Glomerular visceral epithelial cell (primary cell): ENCODE measurements at regions not wholly inside any gene's neighbourhood (a gene's known extent, or its start where the extent isn't known, plus 50 kb on each side); places are given as distances from the start of the nearest gene placed in this dataset.

Experiments used
- DNase-seq: peaks from one replicate; pipeline ENCODE4 v3.0.0-alpha.2; 2016; ENCODE audit errors: extremely low spot score

GRCh38 chr4:33579951-33580350 lies 2664.4 kb downstream of the ARAP2 start:
- DNase-seq = no peak

- DNase-seq = no peak
Measured at GRCh38 chr4:33592701-33593100, 2651.6 kb downstream of the ARAP2 start.

GRCh38 chr4:33606951-33607350 lies 2637.4 kb downstream of the ARAP2 start:
- DNase-seq = no peak

- no peak for DNase-seq
Measured at GRCh38 chr4:33616121-33616520, 2628.2 kb downstream of the ARAP2 start.

GRCh38 chr4:33625748-33626147 lies 2618.6 kb downstream of the ARAP2 start:
- DNase-seq = no peak

- no peak for DNase-seq
Measured at GRCh38 chr4:33626221-33626620, 2618.1 kb downstream of the ARAP2 start.

- no peak for DNase-seq
Measured at GRCh38 chr4:33628296-33628695, 2616.0 kb downstream of the ARAP2 start.

GRCh38 chr4:33649015-33649414 lies 2595.3 kb downstream of the ARAP2 start:
- DNase-seq = peak; percentile 26

DNA sequence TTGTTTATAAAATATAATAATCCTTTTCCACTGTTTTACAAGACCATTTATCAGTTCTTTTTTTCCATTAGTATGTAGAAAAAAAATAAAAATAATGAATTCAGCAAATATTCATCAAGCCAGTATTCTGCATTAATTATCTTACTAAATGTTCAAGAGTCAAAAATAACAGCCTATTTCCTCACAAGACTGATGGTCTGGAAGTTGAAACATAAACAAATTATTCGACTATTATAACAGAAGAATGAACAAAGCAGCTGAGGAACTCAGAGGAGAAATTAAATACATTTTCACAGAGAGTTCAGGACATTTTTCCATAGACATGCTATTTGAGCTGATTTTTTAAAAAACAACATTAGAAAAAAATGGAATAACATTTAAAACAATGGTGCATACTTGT lies 2594.8 kb downstream of the ARAP2 start:
- no peak for DNase-seq

DNA sequence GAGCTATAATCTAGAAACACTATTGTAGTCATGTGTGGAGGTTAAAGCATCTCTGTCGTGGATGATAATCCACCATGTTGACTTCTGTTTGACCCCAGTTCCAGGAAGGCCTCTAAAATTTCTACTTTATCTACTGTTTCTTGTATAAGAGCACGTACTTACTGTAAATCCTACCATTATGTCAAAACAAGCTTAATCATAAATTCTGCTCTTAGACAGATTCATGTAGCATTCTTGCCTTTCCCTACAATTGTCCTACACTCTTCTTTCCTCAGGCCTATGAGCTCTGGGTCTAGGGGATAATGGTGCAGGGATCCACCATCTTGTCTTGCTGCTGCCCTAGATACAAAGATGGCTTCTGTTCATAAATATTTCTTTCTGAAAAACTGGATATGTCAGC lies 2594.3 kb downstream of the ARAP2 start:
- no peak for DNase-seq

DNA sequence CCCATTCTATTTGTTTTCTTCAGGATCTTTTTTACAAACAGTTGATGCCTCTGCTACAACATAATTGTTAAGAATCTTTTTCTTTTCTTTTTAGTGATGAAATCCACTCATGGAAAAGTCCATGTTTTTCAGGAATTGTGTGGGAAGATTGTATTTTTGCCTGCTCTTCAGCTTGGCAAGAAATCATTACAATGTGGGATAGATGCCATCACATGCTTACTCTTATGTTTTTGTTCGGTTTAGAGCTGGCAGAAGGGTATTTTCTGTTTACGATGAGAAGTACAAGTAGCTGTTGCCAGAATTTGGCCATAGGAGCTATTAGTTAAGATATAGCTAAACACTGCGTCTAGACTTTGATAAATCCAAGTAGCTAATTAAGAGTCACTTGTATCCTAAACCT lies 2585.3 kb downstream of the ARAP2 start:
- DNase-seq = no peak

GRCh38 chr4:33661636-33662035 lies 2582.7 kb downstream of the ARAP2 start:
- DNase-seq = no peak

DNA sequence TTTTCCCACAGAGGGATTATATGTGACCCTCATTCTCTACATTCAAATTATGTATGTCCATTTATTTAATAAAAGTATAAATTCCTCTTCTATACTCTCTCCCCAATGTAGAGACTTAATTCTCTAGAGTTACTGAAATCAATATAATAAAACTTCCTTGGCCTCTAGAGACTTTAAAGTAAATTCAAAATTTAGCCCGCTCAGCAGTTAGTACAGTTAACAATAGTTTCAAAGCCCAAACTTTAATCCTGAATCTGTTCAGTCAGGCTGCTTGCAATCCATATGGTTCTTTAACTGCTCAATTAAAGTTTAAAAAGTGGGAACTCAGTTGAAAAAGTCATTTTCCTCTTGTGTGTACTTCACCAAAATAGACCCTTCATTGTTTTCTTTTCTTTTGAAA lies 2558.4 kb downstream of the ARAP2 start:
- DNase-seq = no peak

DNA sequence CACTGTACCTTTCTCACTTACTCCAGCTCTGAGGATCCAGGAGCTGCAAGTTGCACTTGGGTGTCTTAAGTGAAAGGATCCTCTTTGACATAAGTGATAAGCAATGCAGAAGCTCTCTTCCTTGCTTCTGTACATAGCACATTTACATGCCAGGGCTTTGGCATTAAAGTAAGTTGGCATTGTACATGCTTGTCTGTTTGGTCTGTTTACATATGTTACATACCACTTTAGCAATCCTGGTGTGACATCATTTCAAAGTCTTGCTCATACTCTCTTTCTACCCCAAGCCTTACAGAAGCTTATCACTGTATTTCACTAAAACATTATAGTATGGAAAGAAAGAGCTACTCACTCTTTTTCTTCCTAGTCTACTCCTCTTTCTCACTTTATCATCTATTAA lies 2548.3 kb downstream of the ARAP2 start:
- DNase-seq = no peak

DNA sequence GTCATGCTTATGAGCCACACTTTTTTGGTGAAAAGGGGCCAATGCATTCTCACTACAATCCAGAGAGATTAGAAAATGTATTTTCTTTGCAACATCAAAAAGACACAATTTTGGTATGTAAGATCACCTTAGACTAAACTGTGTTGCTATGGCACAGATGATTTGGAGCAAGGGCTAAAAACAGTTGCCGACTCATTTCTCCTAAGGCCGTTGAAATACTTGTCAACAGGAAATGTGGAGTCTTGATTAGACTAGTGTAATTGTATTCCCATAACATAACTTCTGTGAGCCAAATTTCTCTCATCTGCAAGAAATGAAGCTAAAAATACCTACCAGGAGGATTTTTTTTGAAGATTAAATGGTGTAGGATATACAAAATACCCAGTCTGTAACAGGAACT lies 2547.7 kb downstream of the ARAP2 start:
- no peak for DNase-seq

GRCh38 chr4:33709247-33709646 lies 2535.1 kb downstream of the ARAP2 start:
- peak; percentile 70 for DNase-seq

DNA sequence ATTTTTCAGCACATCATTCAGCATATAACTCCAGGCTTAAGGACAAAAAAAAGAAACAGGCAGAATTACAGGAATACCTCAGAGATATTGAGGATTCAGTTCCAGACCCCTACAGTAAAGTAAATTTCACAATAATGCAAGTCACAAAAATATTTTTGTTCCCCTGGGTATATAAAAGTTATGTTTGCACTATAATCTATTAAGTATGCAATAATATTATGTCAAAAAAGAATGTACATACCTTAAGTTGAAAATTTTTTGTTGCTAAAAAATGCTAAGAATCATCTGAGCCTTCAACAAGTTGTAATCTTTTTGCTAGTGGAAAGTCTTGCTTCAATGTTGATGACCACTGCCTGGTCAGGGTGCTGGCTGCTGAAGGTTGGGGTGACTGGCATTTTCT lies 2532.5 kb downstream of the ARAP2 start:
- DNase-seq = no peak

GRCh38 chr4:33714971-33715370 lies 2529.3 kb downstream of the ARAP2 start:
- no peak for DNase-seq

- DNase-seq = peak; percentile 73
Measured at GRCh38 chr4:33715841-33716395, 2528.4 kb downstream of the ARAP2 start.

GRCh38 chr4:33722254-33722653 lies 2522.1 kb downstream of the ARAP2 start:
- no peak for DNase-seq

DNA sequence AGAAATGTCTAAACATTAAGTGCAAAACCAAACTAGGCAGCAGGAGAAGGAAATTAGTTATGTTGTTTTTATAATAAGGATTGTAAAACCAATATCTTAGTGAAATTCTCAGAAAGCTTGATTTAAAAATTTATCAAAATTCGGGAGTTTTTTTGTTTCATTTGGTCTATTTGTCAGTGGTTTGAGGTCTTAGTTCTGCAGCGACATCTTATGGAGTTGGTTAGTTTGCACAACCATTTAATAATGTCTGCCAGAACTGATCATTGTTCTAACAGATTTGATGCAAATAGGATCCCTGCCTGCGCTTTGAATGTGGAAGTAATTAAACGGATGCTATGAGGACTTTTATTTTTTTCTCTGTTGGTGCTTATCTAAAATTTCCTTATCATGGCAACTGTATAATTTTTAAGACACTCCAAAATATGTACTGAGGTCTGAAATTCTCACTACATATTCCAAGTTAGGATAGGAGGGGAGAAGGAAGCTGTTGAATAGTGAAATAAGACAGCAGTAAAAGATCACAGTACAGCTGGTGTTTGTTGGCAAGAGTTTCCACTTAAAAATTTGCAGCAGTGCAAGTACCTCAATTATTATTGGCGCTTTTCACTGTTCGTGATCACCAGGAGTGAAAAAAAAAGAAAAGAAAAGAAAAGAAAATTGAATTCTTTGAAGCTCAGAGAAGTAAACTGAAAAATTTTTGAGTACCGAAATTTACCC lies 2521.4 kb downstream of the ARAP2 start:
- DNase-seq = no peak

- DNase-seq = no peak
Measured at GRCh38 chr4:33724685-33725084, 2519.6 kb downstream of the ARAP2 start.

DNA sequence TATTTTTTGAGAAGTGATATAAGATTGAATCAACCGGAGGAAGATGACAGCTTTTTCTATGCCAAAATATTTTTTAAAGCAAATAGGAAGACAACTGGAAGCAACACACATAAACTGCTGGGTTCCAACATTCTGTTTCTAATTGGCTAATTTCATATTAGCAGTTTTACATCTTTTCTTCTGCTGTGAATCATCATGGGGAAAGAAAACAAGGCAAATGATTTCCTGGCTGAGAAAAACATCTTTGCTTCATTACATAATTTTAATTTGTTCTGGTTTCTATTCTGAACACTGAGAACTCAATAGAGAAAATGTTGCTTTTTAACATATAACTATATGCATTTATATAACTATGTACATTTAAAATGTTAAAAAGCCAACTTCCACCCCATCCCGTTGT lies 2518.5 kb downstream of the ARAP2 start:
- DNase-seq = no peak

- DNase-seq = no peak
Measured at GRCh38 chr4:33737726-33738125, 2506.6 kb downstream of the ARAP2 start.
